Psoas muscle (tissue), 7 donors: ENCODE measurements at regions not wholly inside any gene's neighbourhood (a gene's known extent, or its start where the extent isn't known, plus 50 kb on each side); places are given as distances from the start of the nearest gene placed in this dataset.

Source experiments
- ATAC-seq, 4 donors: fragments of 200-7000 bp; cut with Tn5 transposase; one replicate each; pipeline ENCODE4 v1.9.1; 2020; ENCODE audit warnings: moderate library complexity in 3 of 4, mild to moderate bottlenecking in 2 of 4
- DNase-seq, 2 donors: peaks; one replicate each; pipeline ENCODE4 v3.0.0-alpha.2; 2020
- H3K27ac ChIP-seq: fragments of 200-600 bp; one replicate; pipeline ENCODE4 v1.8.0; 2022
- H3K27me3 ChIP-seq, 3 donors: fragments of 200-600 bp in 1 of 3; one replicate each; pipeline versions ENCODE4 v1.6.1 to v1.8.0; 2013 to 2022; ENCODE audit warnings: low read length in 2 of 3, mild to moderate bottlenecking in 2 of 3, moderate library complexity in 1 of 3; ENCODE audit not compliant: insufficient read depth in 3 of 3
- H3K36me3 ChIP-seq, 2 donors: fragments of 200-600 bp in 1 of 2; one replicate each; pipeline versions ENCODE4 v1.6.1 to v1.8.0; 2013 to 2022; ENCODE audit warnings: low read depth in 1 of 2, mild to moderate bottlenecking in 1 of 2, moderate library complexity in 1 of 2; ENCODE audit not compliant: insufficient read depth in 1 of 2
- H3K4me1 ChIP-seq: fragments of 200-600 bp; one replicate; pipeline ENCODE4 v1.8.0; 2022
- H3K4me3 ChIP-seq: fragments of 200-600 bp; one replicate; pipeline ENCODE4 v1.8.0; 2022; ENCODE audit warnings: mild to moderate bottlenecking
- H3K9me3 ChIP-seq: fragments of 200-600 bp; one replicate; pipeline ENCODE4 v1.8.0; 2022
- CTCF ChIP-seq: fragments of 200-600 bp; IDR thresholded peaks from one replicate; pipeline ENCODE4 v1.8.0; 2022; ENCODE audit warnings: antibody characterized with exemption
- WGBS, 3 donors: extraction: QIAGEN DNeasy Blood & Tissue Kit; methylation state at CpG; one replicate each; pipeline versions ENCODE4 v1.1.6 to v1.1.7; 2013; 5-methylcytosine and 5-hydroxymethylcytosine counted together
- intact Hi-C, 2 donors: fragments of 100-400 bp; cut with DNase I; formaldehyde crosslinking; loops; one replicate each; pipeline versions ENCODE4 v1.11.0 to v1.14.2; 2022
- donor health status: healthy with polysubstance abuse.
- donor health status: DM: no; HTN: no; CAD: no; lungs with moderate emphysema.
- donor health status: Bipolar disorder and iron deficiency.
- donor health status: healthy.
- donor health status: DM: yes; HTN: yes; CAD: no.
- donor health status: DM: no; HTN: no; CAD: no.
- donor health status: DM: yes; HTN: yes; CAD: no.

GRCh38 chr14:51780741-51781140, 79.7 kb upstream of the GNG2 start:
- no peak for TF ChIP-seq CTCF
- WGBS, 3 donors: 61% methylated on average over 6 of the region's 6 CpGs
- intact Hi-C loops: loop anchor here in 1 of 2 donors (1.0 to 5.0 kb wide), 2 partner anchors 197 to 497 kb away; no protein-coding TSS in a partner anchor
- DNase-seq: no peak
- no peaks in the 10 kb centered on the region for H3K36me3 ChIP-seq
- H3K27me3 ChIP-seq: peaks cover 0 to 4% (median 0%) of the 10 kb centered on the region in 3 donors
- no peaks in the 10 kb centered on the region for H3K4me1 ChIP-seq
- H3K4me3 ChIP-seq: no peak overlapping the region
- ATAC-seq: no peak
- no peaks in the 10 kb centered on the region for H3K9me3 ChIP-seq
- H3K27ac ChIP-seq: no peak overlapping the region

GRCh38 chr14:51781381-51781780, 79.0 kb upstream of the GNG2 start:
- Histone ChIP-seq H3K27ac (no peak overlapping the region), H3K27me3 (peaks cover 0 to 4% (median 0%) of the 10 kb centered on the region in 3 donors), H3K4me3 (no peak overlapping the region), H3K4me1 (no peaks in the 10 kb centered on the region), H3K9me3 (no peaks in the 10 kb centered on the region), H3K36me3 (no peaks in the 10 kb centered on the region)
- ATAC-seq: no peak
- TF ChIP-seq CTCF: no peak
- 70 to 71% (median 70%) methylated on average over 7 of the region's 7 CpGs for WGBS, 3 donors
- no peak for DNase-seq
- intact Hi-C loops: loop anchor here in 1 of 2 donors (5.0 kb wide), 1 partner anchor 196 kb away; no protein-coding TSS in a partner anchor

GRCh38 chr14:51782435-51782834, 78.0 kb upstream of the GNG2 start:
- H3K9me3 ChIP-seq: no peaks in the 10 kb centered on the region
- intact Hi-C loops: loop anchor here in 1 of 2 donors (5.0 kb wide), 1 partner anchor 195 kb away; no protein-coding TSS in a partner anchor
- no peaks in the 10 kb centered on the region for H3K4me1 ChIP-seq
- TF ChIP-seq CTCF: no peak
- peaks cover 0 to 4% (median 0%) of the 10 kb centered on the region in 3 donors for H3K27me3 ChIP-seq
- WGBS, 3 donors: 90 to 92% (median 91%) methylated on average over 4 of the region's 4 CpGs
- DNase-seq (no peak), ATAC-seq (no peak)
- no peaks in the 10 kb centered on the region for H3K36me3 ChIP-seq
- H3K27ac ChIP-seq: no peak overlapping the region
- H3K4me3 ChIP-seq: no peak overlapping the region

GRCh38 chr14:51783765-51784164, 76.6 kb upstream of the GNG2 start:
- 28 to 43% (median 28%) methylated on average over 4 of the region's 4 CpGs for WGBS, 3 donors
- Histone ChIP-seq H3K36me3 (no peaks in the 10 kb centered on the region), H3K4me3 (no peak overlapping the region), H3K4me1 (no peaks in the 10 kb centered on the region), H3K9me3 (no peaks in the 10 kb centered on the region), H3K27me3 (peaks cover 0 to 4% (median 0%) of the 10 kb centered on the region in 3 donors), H3K27ac (no peak overlapping the region)
- no peak for TF ChIP-seq CTCF
- ATAC-seq (no peak), DNase-seq (no peak)
- intact Hi-C loops: loop anchor here in 1 of 2 donors (5.0 kb wide), 1 partner anchor 194 kb away; no protein-coding TSS in a partner anchor

- H3K27me3 ChIP-seq: peaks cover 0 to 4% (median 0%) of the 10 kb centered on the region in 3 donors
- DNase-seq: no peak
- ATAC-seq: no peak
- no peaks in the 10 kb centered on the region for H3K36me3 ChIP-seq
- no peak for TF ChIP-seq CTCF
- H3K27ac ChIP-seq: no peak overlapping the region
- no peaks in the 10 kb centered on the region for H3K4me1 ChIP-seq
- H3K9me3 ChIP-seq: no peaks in the 10 kb centered on the region
- intact Hi-C loops: loop anchor here in 1 of 2 donors (5.0 kb wide), 1 partner anchor 193 kb away; no protein-coding TSS in a partner anchor
- H3K4me3 ChIP-seq: no peak overlapping the region
Measured at GRCh38 chr14:51784466-51784865, 75.9 kb upstream of the GNG2 start.
